Liver (tissue), 8 donors: ENCODE measurements at regions not wholly inside any gene's neighbourhood (a gene's known extent, or its start where the extent isn't known, plus 50 kb on each side); places are given as distances from the start of the nearest gene placed in this dataset.

Experiments used
- DNase-seq: peaks from one replicate; pipeline ENCODE4 v3.0.0-alpha.2; 2017; ENCODE audit warnings: low spot score
- H3K27ac ChIP-seq, 2 donors: one replicate each; pipeline ENCODE4 v1.7.0; 2013; ENCODE audit warnings: inconsistent platforms in 2 of 2, low read length in 2 of 2, control low read depth in 1 of 2, low read depth in 1 of 2, mild to moderate bottlenecking in 1 of 2
- H3K27me3 ChIP-seq, 4 donors: one replicate each; pipeline versions ENCODE4 v1.6.1 to v1.7.0; 2013; ENCODE audit warnings: low read length in 3 of 4, inconsistent platforms in 1 of 4, mild to moderate bottlenecking in 1 of 4, moderate library complexity in 1 of 4; ENCODE audit not compliant: control insufficient read depth in 4 of 4, insufficient read depth in 4 of 4
- H3K36me3 ChIP-seq, 4 donors: one replicate each; pipeline versions ENCODE4 v1.6.1 to v1.7.0; 2013; ENCODE audit warnings: low read length in 3 of 4, mild to moderate bottlenecking in 3 of 4, low read depth in 1 of 4, moderate library complexity in 1 of 4; ENCODE audit not compliant: control insufficient read depth in 4 of 4, insufficient read depth in 3 of 4
- H3K4me1 ChIP-seq, 4 donors: one replicate each; pipeline versions ENCODE4 v1.6.1 to v1.7.0; 2013; ENCODE audit warnings: low read length in 3 of 4, mild to moderate bottlenecking in 3 of 4, moderate library complexity in 1 of 4; ENCODE audit not compliant: control insufficient read depth in 4 of 4, insufficient read depth in 4 of 4
- H3K4me3 ChIP-seq, 3 donors: one replicate each; pipeline versions ENCODE4 v1.6.1 to v1.7.0; 2013; ENCODE audit warnings: low read length in 3 of 3, control low read depth in 1 of 3, low read depth in 1 of 3, mild to moderate bottlenecking in 1 of 3
- H3K9ac ChIP-seq, 2 donors: one replicate each; pipeline ENCODE4 v1.7.0; 2013; ENCODE audit warnings: low read length in 2 of 2, mild to moderate bottlenecking in 2 of 2, moderate library complexity in 2 of 2, control low read depth in 1 of 2, low read depth in 1 of 2
- H3K9me3 ChIP-seq, 4 donors: one replicate each; pipeline versions ENCODE4 v1.6.1 to v1.7.0; 2013; ENCODE audit warnings: low read length in 3 of 4; ENCODE audit not compliant: control insufficient read depth in 4 of 4
- ATF3 ChIP-seq: IDR thresholded peaks from 2 replicates; pipeline ENCODE4 v1.6.1; 2016; ENCODE audit warnings: antibody characterized with exemption
- CTCF ChIP-seq: fragments of 150-350 bp; IDR thresholded peaks from 2 replicates; pipeline ENCODE4 v1.5.1; 2017; ENCODE audit warnings: improper control_type of control experiment, low read depth, low read length; ENCODE audit not compliant: missing input control
- EGR1 ChIP-seq, 2 donors: IDR thresholded peaks; 2 replicates each; pipeline ENCODE4 v1.6.1; 2016 to 2018; ENCODE audit warnings: antibody characterized with exemption in 2 of 2, low read depth in 2 of 2
- FOXA1 ChIP-seq: IDR thresholded peaks from 2 replicates; pipeline ENCODE4 v1.6.1; 2016; ENCODE audit warnings: antibody characterized with exemption
- FOXA2 ChIP-seq: IDR thresholded peaks from 2 replicates; pipeline ENCODE4 v1.6.1; 2016; ENCODE audit warnings: antibody characterized with exemption
- GABPA ChIP-seq, 2 donors: IDR thresholded peaks in 1 of 2; conservative IDR thresholded peaks in 1 of 2; 2 replicates each; pipeline ENCODE4 v1.6.1; 2016; ENCODE audit warnings: antibody characterized with exemption in 2 of 2, mild to moderate bottlenecking in 1 of 2, moderate library complexity in 1 of 2
- HNF4A ChIP-seq, 2 donors: conservative IDR thresholded peaks; 2 replicates each; pipeline ENCODE4 v1.6.1; 2016; ENCODE audit warnings: antibody characterized with exemption in 2 of 2, mild to moderate bottlenecking in 2 of 2
- HNF4G ChIP-seq: IDR thresholded peaks from 2 replicates; pipeline ENCODE4 v1.6.1; 2016; ENCODE audit warnings: antibody characterized with exemption
- JUND ChIP-seq, 2 donors: IDR thresholded peaks; 2 replicates each; pipeline ENCODE4 v1.6.1; 2016; ENCODE audit warnings: antibody characterized with exemption in 2 of 2
- MAX ChIP-seq: IDR thresholded peaks from 2 replicates; pipeline ENCODE4 v1.6.1; 2016; ENCODE audit warnings: antibody characterized with exemption
- NR2F2 ChIP-seq: IDR thresholded peaks from 2 replicates; pipeline ENCODE4 v1.6.1; 2016; ENCODE audit warnings: antibody characterized with exemption
- RAD21 ChIP-seq, 2 donors: IDR thresholded peaks; 2 replicates each; pipeline ENCODE4 v1.6.1; 2016; ENCODE audit warnings: antibody characterized with exemption in 2 of 2, mild to moderate bottlenecking in 2 of 2
- RXRA ChIP-seq, 2 donors: IDR thresholded peaks; 2 replicates each; pipeline ENCODE4 v1.6.1; 2017 to 2018; ENCODE audit warnings: antibody characterized with exemption in 2 of 2, mild to moderate bottlenecking in 1 of 2
- SP1 ChIP-seq: IDR thresholded peaks from 2 replicates; pipeline ENCODE4 v1.6.1; 2018; ENCODE audit warnings: antibody characterized with exemption, mild to moderate bottlenecking
- TAF1 ChIP-seq: conservative IDR thresholded peaks from 2 replicates; pipeline ENCODE4 v1.6.1; 2016; ENCODE audit warnings: antibody characterized with exemption, mild to moderate bottlenecking
- YY1 ChIP-seq: IDR thresholded peaks from 2 replicates; pipeline ENCODE4 v1.6.1; 2016; ENCODE audit warnings: antibody characterized with exemption, mild to moderate bottlenecking
- WGBS: extraction: QIAGEN DNeasy Blood & Tissue Kit; methylation state at CpG from one replicate; pipeline ENCODE4 v1.1.7; 2013; 5-methylcytosine and 5-hydroxymethylcytosine counted together
- TF ChIP-seq, protein P1 (sequence below): IDR thresholded peaks from 2 replicates; pipeline ENCODE4 v1.6.1; 2016; ENCODE audit warnings: antibody characterized with exemption
- TF ChIP-seq, protein P2 (sequence below): IDR thresholded peaks from 2 replicates; pipeline ENCODE4 v1.6.1; 2016; ENCODE audit warnings: antibody characterized with exemption, mild to moderate bottlenecking
- donor health status: healthy.
- donor health status: healthy.
- donor health status: healthy.
- donor health status: healthy.
- donor health status: healthy.

- peaks cover 0 to 2% (median 0%) of the 10 kb centered on the region in 4 donors for H3K4me1 ChIP-seq
- no peak overlapping the region for H3K4me3 ChIP-seq
- H3K27ac ChIP-seq = no peak overlapping the region
- no peaks in the 10 kb centered on the region for H3K36me3 ChIP-seq
- no peaks in the 10 kb centered on the region for H3K27me3 ChIP-seq
- TF ChIP-seq YY1 (no peak), RXRA (IDR thresholded peaks at IDR 0.05) (no peak), HNF4A (conservative IDR thresholded peaks at IDR 0.05) (no peak), NR2F2 (no peak), HNF4G (no peak), CTCF (no peak), EGR1 (IDR thresholded peaks at IDR 0.05; ENCODE audit: low read depth in 2 of 2) (no peak), ATF3 (no peak), RAD21 (IDR thresholded peaks at IDR 0.05) (no peak), JUND (IDR thresholded peaks at IDR 0.05) (no peak), FOXA2 (no peak), MAX (no peak), SP1 (no peak), TAF1 (no peak), GABPA (IDR thresholded peaks at IDR 0.05 in 1 of 2, conservative IDR thresholded peaks at IDR 0.05 in 1 of 2) (no peak)
- TF ChIP-seq, protein P1, sequence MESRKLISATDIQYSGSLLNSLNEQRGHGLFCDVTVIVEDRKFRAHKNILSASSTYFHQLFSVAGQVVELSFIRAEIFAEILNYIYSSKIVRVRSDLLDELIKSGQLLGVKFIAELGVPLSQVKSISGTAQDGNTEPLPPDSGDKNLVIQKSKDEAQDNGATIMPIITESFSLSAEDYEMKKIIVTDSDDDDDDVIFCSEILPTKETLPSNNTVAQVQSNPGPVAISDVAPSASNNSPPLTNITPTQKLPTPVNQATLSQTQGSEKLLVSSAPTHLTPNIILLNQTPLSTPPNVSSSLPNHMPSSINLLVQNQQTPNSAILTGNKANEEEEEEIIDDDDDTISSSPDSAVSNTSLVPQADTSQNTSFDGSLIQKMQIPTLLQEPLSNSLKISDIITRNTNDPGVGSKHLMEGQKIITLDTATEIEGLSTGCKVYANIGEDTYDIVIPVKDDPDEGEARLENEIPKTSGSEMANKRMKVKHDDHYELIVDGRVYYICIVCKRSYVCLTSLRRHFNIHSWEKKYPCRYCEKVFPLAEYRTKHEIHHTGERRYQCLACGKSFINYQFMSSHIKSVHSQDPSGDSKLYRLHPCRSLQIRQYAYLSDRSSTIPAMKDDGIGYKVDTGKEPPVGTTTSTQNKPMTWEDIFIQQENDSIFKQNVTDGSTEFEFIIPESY = no peak
- TF ChIP-seq, protein P2, sequence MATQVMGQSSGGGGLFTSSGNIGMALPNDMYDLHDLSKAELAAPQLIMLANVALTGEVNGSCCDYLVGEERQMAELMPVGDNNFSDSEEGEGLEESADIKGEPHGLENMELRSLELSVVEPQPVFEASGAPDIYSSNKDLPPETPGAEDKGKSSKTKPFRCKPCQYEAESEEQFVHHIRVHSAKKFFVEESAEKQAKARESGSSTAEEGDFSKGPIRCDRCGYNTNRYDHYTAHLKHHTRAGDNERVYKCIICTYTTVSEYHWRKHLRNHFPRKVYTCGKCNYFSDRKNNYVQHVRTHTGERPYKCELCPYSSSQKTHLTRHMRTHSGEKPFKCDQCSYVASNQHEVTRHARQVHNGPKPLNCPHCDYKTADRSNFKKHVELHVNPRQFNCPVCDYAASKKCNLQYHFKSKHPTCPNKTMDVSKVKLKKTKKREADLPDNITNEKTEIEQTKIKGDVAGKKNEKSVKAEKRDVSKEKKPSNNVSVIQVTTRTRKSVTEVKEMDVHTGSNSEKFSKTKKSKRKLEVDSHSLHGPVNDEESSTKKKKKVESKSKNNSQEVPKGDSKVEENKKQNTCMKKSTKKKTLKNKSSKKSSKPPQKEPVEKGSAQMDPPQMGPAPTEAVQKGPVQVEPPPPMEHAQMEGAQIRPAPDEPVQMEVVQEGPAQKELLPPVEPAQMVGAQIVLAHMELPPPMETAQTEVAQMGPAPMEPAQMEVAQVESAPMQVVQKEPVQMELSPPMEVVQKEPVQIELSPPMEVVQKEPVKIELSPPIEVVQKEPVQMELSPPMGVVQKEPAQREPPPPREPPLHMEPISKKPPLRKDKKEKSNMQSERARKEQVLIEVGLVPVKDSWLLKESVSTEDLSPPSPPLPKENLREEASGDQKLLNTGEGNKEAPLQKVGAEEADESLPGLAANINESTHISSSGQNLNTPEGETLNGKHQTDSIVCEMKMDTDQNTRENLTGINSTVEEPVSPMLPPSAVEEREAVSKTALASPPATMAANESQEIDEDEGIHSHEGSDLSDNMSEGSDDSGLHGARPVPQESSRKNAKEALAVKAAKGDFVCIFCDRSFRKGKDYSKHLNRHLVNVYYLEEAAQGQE = no peak
- H3K9me3 ChIP-seq = no peaks in the 10 kb centered on the region
- H3K9ac ChIP-seq = no peak overlapping the region
- DNase-seq = no peak
These were observed 207.7 kb upstream of the GJE1 start for GRCh38 chr6:141925001-141925400.

DNA sequence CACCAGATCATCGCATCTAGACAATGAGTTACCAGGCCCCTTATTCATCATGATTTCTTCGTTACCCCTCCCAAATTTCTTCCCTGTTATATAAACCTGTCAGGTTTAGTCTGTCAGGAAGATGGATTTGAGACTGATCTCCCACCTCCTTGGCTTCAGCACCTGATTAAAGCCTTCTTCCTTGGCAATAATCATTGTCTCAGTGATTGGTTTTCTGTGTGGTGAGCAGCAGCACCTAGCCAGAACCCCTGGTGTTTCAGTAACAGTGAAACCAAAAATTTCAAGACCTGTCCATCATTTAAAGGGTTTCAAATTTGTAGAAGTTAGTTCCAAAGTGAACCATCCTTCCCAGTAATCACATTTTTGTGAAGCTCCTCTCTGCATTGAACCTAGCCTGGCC lies 209.8 kb upstream of the GJE1 start:
- H3K27me3 ChIP-seq = no peaks in the 10 kb centered on the region
- H3K36me3 ChIP-seq = no peaks in the 10 kb centered on the region
- H3K27ac ChIP-seq = no peak overlapping the region
- H3K4me1 ChIP-seq = no peaks in the 10 kb centered on the region
- no peak for DNase-seq
- no peaks in the 10 kb centered on the region for H3K9me3 ChIP-seq
- H3K9ac ChIP-seq = no peak overlapping the region
- H3K4me3 ChIP-seq = no peak overlapping the region
- 84% methylated on average over 2 of the region's 2 CpGs for WGBS
- TF ChIP-seq NR2F2 (no peak), HNF4G (no peak), CTCF (no peak), RAD21 (IDR thresholded peaks at IDR 0.05) (no peak), SP1 (no peak), TAF1 (no peak), FOXA1 (no peak), JUND (IDR thresholded peaks at IDR 0.05) (no peak), RXRA (IDR thresholded peaks at IDR 0.05) (no peak)
- TF ChIP-seq, protein P2 = no peak
